ENCODE measurements at regions not wholly inside any gene's neighbourhood (a gene's known extent, or its start where the extent isn't known, plus 50 kb on each side); places are given as distances from the start of the nearest gene placed in this dataset.

GRCh38 chr7:28314841-28315240, 97.5 kb upstream of the CREB5 start:
- Histone ChIP-seq H3K9me3 (no peaks in the 10 kb centered on the region), H3K4me1 (peaks cover 4% of the 10 kb centered on the region), H3K4me3 (ENCODE audit: low read depth, low read length) (no peak overlapping the region), H3K27me3 (no peaks in the 10 kb centered on the region), H3K36me3 (no peaks in the 10 kb centered on the region)
- no peak for DNase-seq
- TF ChIP-seq, protein P1, sequence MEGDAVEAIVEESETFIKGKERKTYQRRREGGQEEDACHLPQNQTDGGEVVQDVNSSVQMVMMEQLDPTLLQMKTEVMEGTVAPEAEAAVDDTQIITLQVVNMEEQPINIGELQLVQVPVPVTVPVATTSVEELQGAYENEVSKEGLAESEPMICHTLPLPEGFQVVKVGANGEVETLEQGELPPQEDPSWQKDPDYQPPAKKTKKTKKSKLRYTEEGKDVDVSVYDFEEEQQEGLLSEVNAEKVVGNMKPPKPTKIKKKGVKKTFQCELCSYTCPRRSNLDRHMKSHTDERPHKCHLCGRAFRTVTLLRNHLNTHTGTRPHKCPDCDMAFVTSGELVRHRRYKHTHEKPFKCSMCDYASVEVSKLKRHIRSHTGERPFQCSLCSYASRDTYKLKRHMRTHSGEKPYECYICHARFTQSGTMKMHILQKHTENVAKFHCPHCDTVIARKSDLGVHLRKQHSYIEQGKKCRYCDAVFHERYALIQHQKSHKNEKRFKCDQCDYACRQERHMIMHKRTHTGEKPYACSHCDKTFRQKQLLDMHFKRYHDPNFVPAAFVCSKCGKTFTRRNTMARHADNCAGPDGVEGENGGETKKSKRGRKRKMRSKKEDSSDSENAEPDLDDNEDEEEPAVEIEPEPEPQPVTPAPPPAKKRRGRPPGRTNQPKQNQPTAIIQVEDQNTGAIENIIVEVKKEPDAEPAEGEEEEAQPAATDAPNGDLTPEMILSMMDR (IDR thresholded peaks at IDR 0.05; ENCODE audit: low read depth, low read length), result no peak

GRCh38 chr7:28315565-28316410, 96.5 kb upstream of the CREB5 start:
- H3K4me3 ChIP-seq (ENCODE audit: low read depth, low read length), result peak overlapping the region; percentile 6; the same call in 1 of the 2 replicates
- no peaks in the 10 kb centered on the region for H3K27me3 ChIP-seq
- H3K9me3 ChIP-seq, result no peaks in the 10 kb centered on the region
- no peaks in the 10 kb centered on the region for H3K36me3 ChIP-seq
- peaks cover 4% of the 10 kb centered on the region for H3K4me1 ChIP-seq
- DNase-seq, result peak; percentile 49
- TF ChIP-seq, protein P1 (IDR thresholded peaks at IDR 0.05; ENCODE audit: low read depth, low read length), result no peak

DNA sequence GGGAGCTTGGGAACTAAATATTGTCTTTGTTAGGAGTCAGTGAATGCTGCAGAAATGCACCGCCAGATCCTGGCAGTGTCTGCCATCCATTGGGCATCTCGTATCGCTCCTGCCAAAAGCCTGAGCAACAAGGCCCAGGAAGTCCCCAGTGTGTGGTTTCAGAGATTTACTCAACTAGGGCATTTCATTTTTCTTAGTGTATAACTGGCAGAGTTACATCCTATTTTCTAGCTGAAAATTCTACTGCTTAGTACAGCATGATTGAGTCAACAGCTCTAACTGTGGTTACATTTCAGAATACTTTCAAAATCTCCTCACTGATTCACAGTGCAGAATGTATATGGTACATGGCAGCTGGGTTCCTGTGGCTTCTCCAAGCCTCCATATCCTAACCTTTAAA, 95.8 kb upstream of the CREB5 start:
- no peak for DNase-seq
- H3K9me3 ChIP-seq, result no peaks in the 10 kb centered on the region
- peaks cover 4% of the 10 kb centered on the region for H3K4me1 ChIP-seq
- TF ChIP-seq, protein P1 (IDR thresholded peaks at IDR 0.05; ENCODE audit: low read depth, low read length), result no peak
- H3K27me3 ChIP-seq, result no peaks in the 10 kb centered on the region
- no peaks in the 10 kb centered on the region for H3K36me3 ChIP-seq
- no peak overlapping the region for H3K4me3 ChIP-seq (ENCODE audit: low read depth, low read length)

DNA sequence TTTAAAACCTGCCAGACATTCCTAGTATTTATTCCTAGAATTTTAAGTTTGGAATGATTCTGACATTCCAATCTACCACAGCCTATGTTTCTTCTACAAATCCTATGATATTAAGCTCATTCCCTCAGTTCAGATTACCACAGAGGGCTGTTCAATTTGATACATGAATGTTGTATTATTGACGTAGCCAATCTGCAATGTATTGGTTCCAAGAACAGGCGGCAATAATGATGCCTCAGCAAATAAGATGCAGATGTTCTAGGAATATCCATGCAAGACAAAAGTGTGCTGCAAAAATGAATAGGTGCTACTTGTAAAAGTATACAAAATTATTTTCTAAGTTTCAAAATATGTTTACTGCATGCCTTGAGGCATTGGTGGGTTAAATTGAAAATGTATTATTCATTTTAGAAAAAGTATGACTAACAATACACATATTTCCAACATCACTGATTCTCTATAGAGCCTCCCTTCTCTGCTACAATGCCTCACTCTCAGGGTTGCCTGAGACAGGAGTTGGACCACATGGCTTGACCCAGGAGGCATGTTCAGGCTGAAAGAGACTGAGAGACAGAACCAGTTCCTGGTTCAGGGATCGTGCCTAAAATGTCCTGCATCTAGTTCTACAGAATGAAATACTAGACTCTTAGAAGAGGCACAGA, 94.1 kb upstream of the CREB5 start:
- Histone ChIP-seq H3K27me3 (no peaks in the 10 kb centered on the region), H3K4me3 (ENCODE audit: low read depth, low read length) (no peak overlapping the region), H3K36me3 (no peaks in the 10 kb centered on the region), H3K4me1 (peaks cover 4% of the 10 kb centered on the region), H3K9me3 (no peaks in the 10 kb centered on the region)
- TF ChIP-seq, protein P1 (IDR thresholded peaks at IDR 0.05; ENCODE audit: low read depth, low read length), result no peak
- no peak for DNase-seq

GRCh38 chr7:28323833-28324232, 88.5 kb upstream of the CREB5 start:
- Histone ChIP-seq H3K27me3 (no peaks in the 10 kb centered on the region), H3K36me3 (no peaks in the 10 kb centered on the region), H3K4me1 (no peaks in the 10 kb centered on the region), H3K9me3 (no peaks in the 10 kb centered on the region), H3K4me3 (ENCODE audit: low read depth, low read length) (no peak overlapping the region)
- TF ChIP-seq, protein P1 (IDR thresholded peaks at IDR 0.05; ENCODE audit: low read depth, low read length), result no peak
- DNase-seq, result no peak

DNA sequence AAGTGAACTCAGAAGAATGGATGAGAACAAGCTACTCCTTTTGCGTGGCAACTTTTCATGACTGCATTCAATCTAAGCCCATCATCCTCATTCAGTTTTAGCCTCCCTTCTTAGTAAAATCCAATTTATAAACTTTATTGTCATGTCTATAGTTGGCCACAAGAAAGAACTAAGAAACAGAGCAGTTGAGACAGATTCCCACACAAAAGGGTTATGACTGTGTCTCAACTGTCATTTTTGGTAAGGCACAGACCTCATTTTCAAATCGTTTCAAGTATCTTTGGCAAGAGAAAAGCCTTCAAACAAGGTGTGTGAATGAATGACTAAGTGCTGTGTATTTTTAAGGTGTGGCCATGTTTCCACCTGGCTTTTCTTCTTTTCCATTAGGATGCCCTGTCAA, 84.2 kb upstream of the CREB5 start:
- Histone ChIP-seq H3K4me3 (ENCODE audit: low read depth, low read length) (no peak overlapping the region), H3K9me3 (no peaks in the 10 kb centered on the region), H3K4me1 (no peaks in the 10 kb centered on the region), H3K36me3 (no peaks in the 10 kb centered on the region), H3K27me3 (no peaks in the 10 kb centered on the region)
- TF ChIP-seq, protein P1 (IDR thresholded peaks at IDR 0.05; ENCODE audit: low read depth, low read length), result no peak
- DNase-seq, result no peak
